ENCODE measurements at regions not wholly inside any gene's neighbourhood (a gene's known extent, or its start where the extent isn't known, plus 50 kb on each side); places are given as distances from the start of the nearest gene placed in this dataset.

DNA sequence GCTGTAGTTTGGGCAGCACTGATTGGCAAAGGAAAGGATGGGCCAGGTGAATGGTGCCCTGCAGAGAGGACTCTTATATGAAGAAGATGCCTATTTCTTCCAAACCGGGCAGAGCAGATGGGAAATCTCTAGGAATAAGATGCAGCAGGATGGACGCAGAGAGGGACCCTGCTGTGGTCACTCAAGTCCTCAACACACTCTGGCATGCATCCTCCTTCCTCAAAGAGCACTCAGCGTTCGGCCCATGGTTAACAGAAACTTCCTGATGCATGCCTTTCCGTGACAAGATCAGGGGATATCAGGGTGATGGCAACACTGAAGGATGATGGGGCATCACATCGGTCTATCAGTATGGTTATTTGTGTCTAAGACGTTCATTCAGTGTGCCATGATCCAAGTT is 232.7 kb downstream of the TTC32 start:
- FAIRE-seq (no peak), DNase-seq (ENCODE audit: low spot score in 2 of 2) (no peak)

GRCh38 chr2:19667536-19667949 is 234.2 kb downstream of the TTC32 start:
- DNase-seq (ENCODE audit: low spot score in 2 of 2) (no peak), FAIRE-seq (no peak)

DNA sequence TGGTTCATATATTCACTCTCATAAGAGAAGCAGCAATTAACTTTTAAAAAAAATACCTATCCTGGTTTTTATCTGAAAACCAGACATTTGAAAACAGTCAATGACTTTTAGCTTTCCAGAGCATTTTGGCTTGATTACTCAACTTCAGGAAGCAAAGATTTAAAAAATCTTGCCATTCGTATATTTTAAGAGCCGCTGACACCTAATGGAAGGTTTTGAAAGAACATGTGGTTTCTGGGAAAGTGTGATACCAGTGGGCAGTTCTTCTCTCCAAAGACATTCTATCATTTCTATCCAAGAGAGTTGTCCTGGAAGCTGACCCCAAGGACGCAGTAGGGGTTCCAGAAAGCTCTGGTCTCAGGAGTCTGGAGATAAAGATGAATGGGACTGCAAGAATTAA is 234.7 kb downstream of the TTC32 start:
- no peak for FAIRE-seq

GRCh38 chr2:19664646-19665045 is 237.1 kb downstream of the TTC32 start:
- no peak for FAIRE-seq
- no peak for DNase-seq (ENCODE audit: low spot score in 2 of 2)

More for the DNA sequence above, 234.7 kb downstream of the TTC32 start:
- DNase-seq (ENCODE audit: low spot score in 2 of 2): no peak

DNA sequence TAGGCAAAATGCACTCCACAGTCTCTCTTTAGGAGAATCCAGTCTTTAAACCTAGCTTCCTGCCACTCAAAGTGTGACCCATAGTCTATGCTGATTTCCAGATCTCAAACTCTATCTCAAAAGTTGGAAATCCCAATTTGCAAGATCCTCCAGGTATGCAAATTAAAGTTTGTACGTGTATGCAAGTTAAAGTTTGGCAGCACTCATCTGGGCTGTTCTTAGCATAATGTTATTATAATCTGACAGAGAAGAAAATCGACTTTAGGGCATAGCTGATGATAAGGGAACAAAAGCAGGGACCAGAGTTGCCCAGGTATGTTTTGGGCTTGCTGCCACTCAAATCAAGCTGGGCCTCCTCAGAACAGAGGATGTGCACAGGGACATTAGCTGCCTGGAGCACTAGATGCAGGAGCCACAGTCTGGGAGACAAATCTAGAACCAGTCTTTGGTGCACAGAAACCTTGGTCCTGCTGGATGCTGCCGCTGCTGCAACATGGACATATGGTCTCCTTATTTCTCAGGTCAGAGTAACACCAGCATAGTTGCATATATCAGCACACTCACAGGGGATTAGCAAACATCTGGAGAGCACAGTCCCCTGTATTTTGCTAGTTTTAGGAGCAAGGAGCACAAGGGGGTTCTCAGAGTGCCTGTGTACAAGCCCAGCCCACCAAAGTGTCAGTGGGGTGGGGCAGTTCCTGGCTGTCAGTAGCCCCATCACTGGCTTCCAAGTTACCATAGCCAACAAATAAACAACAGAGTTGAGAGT is 242.6 kb downstream of the TTC32 start:
- DNase-seq (ENCODE audit: low spot score in 2 of 2): no peak
- FAIRE-seq: no peak

- DNase-seq (ENCODE audit: low spot score in 2 of 2): no peak
- FAIRE-seq: no peak
Observed at GRCh38 chr2:19656011-19656410, 245.8 kb downstream of the TTC32 start.

DNA sequence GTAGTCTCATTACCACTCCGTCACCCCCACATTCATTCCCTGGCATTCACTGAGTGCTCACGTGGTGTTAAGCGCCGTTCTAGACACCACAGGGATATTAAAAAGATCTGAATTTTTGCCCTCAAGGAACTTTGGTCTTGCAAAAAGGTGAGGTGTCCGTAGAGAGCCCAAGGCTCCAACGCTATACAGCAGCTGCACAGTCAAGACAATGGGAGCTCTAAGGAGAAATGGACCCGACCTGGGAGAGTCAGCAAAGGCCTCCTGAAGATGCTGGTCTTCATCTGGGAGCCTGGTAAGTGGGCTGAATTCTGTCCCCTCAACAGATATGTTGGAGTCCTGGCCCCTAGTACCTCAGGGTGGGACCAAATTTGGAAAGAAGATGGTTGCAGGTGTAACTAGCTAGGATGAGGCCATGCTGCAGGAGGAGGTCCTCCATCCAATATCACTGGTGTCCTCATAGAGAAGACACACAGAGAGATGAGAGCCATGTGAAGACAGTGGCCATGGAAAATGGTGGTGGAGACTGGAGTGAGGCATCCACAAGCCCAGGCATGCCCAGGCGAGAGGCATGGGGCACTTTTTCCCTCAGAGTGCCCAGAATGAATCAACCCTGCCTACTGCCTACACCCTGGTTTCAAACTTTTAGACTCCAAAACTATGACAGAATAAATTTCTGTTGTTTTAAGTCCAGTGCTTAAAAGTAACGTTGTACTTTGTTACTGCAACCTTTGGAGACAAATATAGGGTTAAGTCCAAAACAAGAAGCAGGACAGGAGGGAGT is 247.3 kb downstream of the TTC32 start:
- FAIRE-seq (no peak), DNase-seq (ENCODE audit: low spot score in 2 of 2) (no peak)

DNA sequence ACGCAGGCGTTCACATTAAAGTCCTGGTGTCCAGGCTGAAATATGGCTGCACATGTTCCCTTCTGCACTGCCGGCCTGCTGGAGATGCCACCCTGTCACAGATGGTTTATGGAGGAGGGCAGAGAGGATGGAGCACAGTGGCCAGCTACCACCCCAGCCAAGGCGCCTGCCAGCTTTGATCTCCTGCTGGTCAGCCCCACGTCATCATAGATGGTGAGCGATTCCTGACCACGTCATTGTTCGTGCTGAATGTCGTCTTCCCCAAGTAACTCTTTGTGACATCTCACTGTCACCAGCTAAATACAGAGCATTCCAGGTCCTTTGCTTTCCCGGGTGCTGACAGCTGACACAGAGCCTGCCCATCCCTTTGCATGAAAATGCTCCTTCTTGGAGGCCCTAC is 248.3 kb downstream of the TTC32 start:
- no peak for DNase-seq (ENCODE audit: low spot score in 2 of 2)
- FAIRE-seq: no peak

GRCh38 chr2:19652811-19653210 is 249.0 kb downstream of the TTC32 start:
- DNase-seq (ENCODE audit: low spot score in 2 of 2) (no peak), FAIRE-seq (no peak)

GRCh38 chr2:19651466-19651865 is 250.3 kb downstream of the TTC32 start:
- no peak for FAIRE-seq

DNA sequence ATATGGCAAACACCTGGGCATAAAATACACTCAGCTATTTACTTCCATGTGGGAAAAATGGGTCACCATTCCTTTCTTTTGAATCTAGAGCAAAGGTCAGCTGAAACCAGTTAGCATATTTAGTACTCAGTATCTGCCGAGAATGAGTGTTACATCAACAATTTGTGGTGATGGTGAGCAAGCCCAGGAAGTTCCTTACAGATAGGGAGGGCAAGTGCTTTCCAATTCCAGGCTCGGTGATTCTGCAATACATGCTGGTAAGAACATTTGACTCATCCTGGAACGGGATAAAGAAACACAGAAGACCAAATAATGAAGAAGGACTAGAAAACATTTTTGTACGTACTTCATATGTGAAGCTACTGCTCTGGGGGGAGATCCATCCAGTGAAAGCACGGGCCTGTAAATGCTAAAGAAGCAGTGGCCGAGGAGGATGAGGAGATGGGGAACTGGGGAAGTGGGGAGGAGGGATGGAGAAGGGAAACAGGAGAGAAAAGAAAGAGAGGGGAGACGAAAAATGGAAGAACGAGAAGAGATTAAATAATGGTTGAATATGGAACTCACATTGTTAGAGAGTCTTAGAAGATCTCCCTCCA is 251.9 kb downstream of the TTC32 start:
- no peak for FAIRE-seq

More at GRCh38 chr2:19651466-19651865, 250.3 kb downstream of the TTC32 start:
- no peak for DNase-seq (ENCODE audit: low spot score in 2 of 2)

GRCh38 chr2:19649142-19649541 is 252.6 kb downstream of the TTC32 start:
- DNase-seq (ENCODE audit: low spot score in 2 of 2) (no peak), FAIRE-seq (no peak)

More for the DNA sequence above, 251.9 kb downstream of the TTC32 start:
- DNase-seq (ENCODE audit: low spot score in 2 of 2): no peak

- no peak for FAIRE-seq
- no peak for DNase-seq (ENCODE audit: low spot score in 2 of 2)
Observed at GRCh38 chr2:19648583-19648982, 253.2 kb downstream of the TTC32 start.

- FAIRE-seq: no peak
- no peak for DNase-seq (ENCODE audit: low spot score in 2 of 2)
Observed at GRCh38 chr2:19646987-19647386, 254.8 kb downstream of the TTC32 start.

GRCh38 chr2:19644763-19645162 is 257.0 kb downstream of the TTC32 start:
- FAIRE-seq: no peak
- DNase-seq (ENCODE audit: low spot score in 2 of 2): no peak

DNA sequence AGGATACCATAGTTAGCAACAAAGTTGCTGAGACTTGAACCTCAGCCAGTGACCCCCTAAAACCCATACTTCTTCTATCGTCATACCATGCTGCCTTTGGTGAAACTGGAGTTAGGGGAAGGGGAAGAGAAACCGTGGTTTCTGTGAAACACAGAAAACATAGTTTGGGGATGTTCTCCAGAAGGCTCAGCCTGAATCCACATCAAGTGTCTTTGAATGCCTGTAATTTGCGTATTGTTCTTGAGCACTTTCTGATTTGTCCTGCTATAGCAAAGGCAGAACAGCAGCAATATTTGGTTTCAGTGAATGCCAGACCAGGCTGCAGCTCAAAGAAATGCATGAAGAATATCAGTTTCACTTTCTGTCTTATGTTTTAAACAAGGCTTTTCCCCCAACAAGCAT is 258.7 kb downstream of the TTC32 start:
- DNase-seq (ENCODE audit: low spot score in 2 of 2) (no peak), FAIRE-seq (no peak)

DNA sequence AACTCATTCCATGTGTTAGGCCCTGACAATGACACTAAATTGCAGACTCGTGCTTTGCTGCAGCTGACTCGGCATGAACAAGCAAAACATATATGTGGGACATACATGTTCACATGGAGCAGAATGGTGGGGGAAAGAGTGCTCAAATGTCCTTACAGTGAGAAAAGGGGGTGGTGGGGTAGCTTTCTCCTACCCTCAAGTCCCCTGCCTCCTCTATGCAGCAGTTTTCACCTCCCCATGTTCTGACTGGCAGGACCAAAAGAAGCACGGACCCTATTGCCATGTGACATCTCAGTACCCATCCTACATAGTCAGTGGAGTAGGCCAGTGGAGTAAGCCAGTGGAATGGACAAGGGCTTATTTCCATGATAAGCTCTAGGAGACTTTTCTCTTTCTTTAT is 259.3 kb downstream of the TTC32 start:
- DNase-seq (ENCODE audit: low spot score in 2 of 2) (no peak), FAIRE-seq (no peak)

GRCh38 chr2:19635951-19636510 is 265.8 kb downstream of the TTC32 start:
- no peak for DNase-seq (ENCODE audit: low spot score in 2 of 2)

GRCh38 chr2:19632403-19632991 is 269.3 kb downstream of the TTC32 start:
- DNase-seq (ENCODE audit: low spot score in 2 of 2) (no peak), FAIRE-seq (no peak)

More at GRCh38 chr2:19635951-19636510, 265.8 kb downstream of the TTC32 start:
- no peak for FAIRE-seq

DNA sequence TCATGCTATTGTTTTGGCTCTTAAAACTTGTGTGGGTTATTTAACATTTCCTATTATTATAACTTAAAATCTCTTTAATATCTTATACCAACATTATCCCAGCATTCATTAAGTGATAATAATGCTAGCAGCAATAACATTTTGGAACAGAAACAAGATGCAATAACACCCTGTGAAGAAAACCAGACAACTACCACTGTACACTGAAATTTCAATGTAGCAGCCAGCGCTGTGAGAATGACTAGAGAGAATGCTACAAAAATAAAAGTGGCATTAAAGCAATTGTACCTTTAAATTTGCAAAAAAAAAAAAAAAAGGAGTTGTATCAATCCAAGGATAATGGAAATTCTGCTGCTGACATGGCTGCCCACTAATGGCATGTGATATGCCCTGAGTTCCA is 269.9 kb downstream of the TTC32 start:
- DNase-seq (ENCODE audit: low spot score in 2 of 2): no peak
- no peak for FAIRE-seq

- DNase-seq (ENCODE audit: low spot score in 2 of 2) (no peak), FAIRE-seq (no peak)
Observed at GRCh38 chr2:19630921-19631320, 270.9 kb downstream of the TTC32 start.
